ENCODE measurements at regions not wholly inside any gene's neighbourhood (a gene's known extent, or its start where the extent isn't known, plus 50 kb on each side); places are given as distances from the start of the nearest gene placed in this dataset.

GRCh38 chr20:10953437-10953836 lies 279.6 kb upstream of the JAG1 start:
- BruUV-seq (replicated peaks): no TSS peak
- H3K4me2 ChIP-seq (ENCODE audit: control insufficient read depth, insufficient read depth): no peak overlapping the region
- no peak for FAIRE-seq
- no peak for DNase-seq (ENCODE audit: low read depth, low spot score)
- ATAC-seq: no peak
- 0% methylated on average over 2 of the region's 2 CpGs for WGBS (ENCODE audit: insufficient coverage, insufficient replicate concordance, low lambda C conversion rate, missing lambda C conversion rate)
- POLR2A ChIA-PET: no interaction called here
- no peaks in the 10 kb centered on the region for H3K27me3 ChIP-seq (replicated peaks in 1 of 2; ENCODE audit: control insufficient read depth in 2 of 2, insufficient read depth in 2 of 2, low read length in 1 of 2)
- H3K4me1 ChIP-seq (ENCODE audit: control insufficient read depth, insufficient read depth, low read length): no peaks in the 10 kb centered on the region
- intact Hi-C loops (cut with micrococcal nuclease; ENCODE audit: unreplicated experiment) (no loop called here), in situ Hi-C loops (cut with MboI) (no loop called here)
- H3K9ac ChIP-seq (ENCODE audit: control insufficient read depth, insufficient read depth, low read length): no peak overlapping the region
- TF ChIP-seq RB1 (IDR thresholded peaks at IDR 0.05; ENCODE audit: borderline replicate concordance): no peak
- no peak for TF ChIP-seq USF2 (IDR thresholded peaks at IDR 0.05; ENCODE audit: borderline replicate concordance, low read depth, low read length)
- TF ChIP-seq CHD2 (IDR thresholded peaks at IDR 0.05; ENCODE audit: borderline replicate concordance, low read depth, low read length): no peak
- TF ChIP-seq SUZ12 (IDR thresholded peaks at IDR 0.05; ENCODE audit: unreplicated experiment): no peak
- no peak for TF ChIP-seq MXI1 (IDR thresholded peaks at IDR 0.05; ENCODE audit: low read depth, low read length)
- TF ChIP-seq ZSCAN29 (IDR thresholded peaks at IDR 0.05): no peak
- no peak for TF ChIP-seq CBX5 (IDR thresholded peaks at IDR 0.05; ENCODE audit: low read depth)
- TF ChIP-seq CEBPB (IDR thresholded peaks at IDR 0.05; ENCODE audit: borderline replicate concordance in 1 of 2, low read depth in 2 of 2, low read length in 2 of 2): no peak
- no peak for TF ChIP-seq POLR2AphosphoS5 (IDR thresholded peaks at IDR 0.05; ENCODE audit: low read length)
- TF ChIP-seq, protein P1, sequence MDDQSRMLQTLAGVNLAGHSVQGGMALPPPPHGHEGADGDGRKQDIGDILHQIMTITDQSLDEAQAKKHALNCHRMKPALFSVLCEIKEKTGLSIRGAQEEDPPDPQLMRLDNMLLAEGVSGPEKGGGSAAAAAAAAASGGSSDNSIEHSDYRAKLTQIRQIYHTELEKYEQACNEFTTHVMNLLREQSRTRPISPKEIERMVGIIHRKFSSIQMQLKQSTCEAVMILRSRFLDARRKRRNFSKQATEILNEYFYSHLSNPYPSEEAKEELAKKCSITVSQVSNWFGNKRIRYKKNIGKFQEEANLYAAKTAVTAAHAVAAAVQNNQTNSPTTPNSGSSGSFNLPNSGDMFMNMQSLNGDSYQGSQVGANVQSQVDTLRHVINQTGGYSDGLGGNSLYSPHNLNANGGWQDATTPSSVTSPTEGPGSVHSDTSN (IDR thresholded peaks at IDR 0.05; ENCODE audit: insufficient replicate concordance, low read depth, low read length): no peak
- no peak for TF ChIP-seq IKZF1 (conservative IDR thresholded peaks at IDR 0.05)
- no peak for TF ChIP-seq RCOR1 (conservative IDR thresholded peaks at IDR 0.05; ENCODE audit: low read depth, low read length)
- no peak for TF ChIP-seq NR2F1 (conservative IDR thresholded peaks at IDR 0.05)
- TF ChIP-seq ATF7 (IDR thresholded peaks at IDR 0.05; ENCODE audit: low read depth): no peak
- no peak for TF ChIP-seq ZBTB33 (IDR thresholded peaks at IDR 0.05)
- H3K4me3 ChIP-seq: no peak overlapping the region
- no peaks in the 10 kb centered on the region for H3K36me3 ChIP-seq (ENCODE audit: control insufficient read depth in 2 of 2, insufficient read depth in 2 of 2, low read length in 1 of 2)
- RAD21 ChIA-PET (ENCODE audit: unreplicated experiment): interaction anchor here (1.1 kb wide), 1 partner anchor 12 kb away, joined by 3 read pairs; no protein-coding TSS in a partner anchor
- no peaks in the 10 kb centered on the region for H3K79me2 ChIP-seq (ENCODE audit: control insufficient read depth, insufficient read depth, low read length)
- no peaks in the 10 kb centered on the region for H3K9me3 ChIP-seq (replicated peaks; ENCODE audit: control insufficient read depth, insufficient read depth, low read length)
- no peak overlapping the region for H2AFZ ChIP-seq (ENCODE audit: control insufficient read depth, low read depth, low read length)
- SMC1A ChIA-PET (ENCODE audit: uncharacterized antibody, unreplicated experiment): no interaction called here
- H3K27ac ChIP-seq (ENCODE audit: control insufficient read depth, insufficient read depth): no peak overlapping the region
- no peaks in the 10 kb centered on the region for H4K20me1 ChIP-seq (ENCODE audit: control insufficient read depth, insufficient read depth)
- CTCF ChIA-PET: no interaction called here

Measured in GM12878 (cell line).